ENCODE measurements at regions not wholly inside any gene's neighbourhood (a gene's known extent, or its start where the extent isn't known, plus 50 kb on each side); places are given as distances from the start of the nearest gene placed in this dataset.

- TF ChIP-seq CTCF (conservative IDR thresholded peaks at IDR 0.05 in 1 of 2, IDR thresholded peaks at IDR 0.05 in 1 of 2; ENCODE audit: low read depth in 1 of 2, low read length in 2 of 2): no peak
- TF ChIP-seq EZH2 (IDR thresholded peaks at IDR 0.05; ENCODE audit: low read length, missing control alignments): no peak
Measured at GRCh38 chr17:13420878-13421277, 180.9 kb downstream of the HS3ST3A1 start.

Measured in fibroblast of lung (primary cell).